ENCODE measurements at regions not wholly inside any gene's neighbourhood (a gene's known extent, or its start where the extent isn't known, plus 50 kb on each side); places are given as distances from the start of the nearest gene placed in this dataset.

DNA sequence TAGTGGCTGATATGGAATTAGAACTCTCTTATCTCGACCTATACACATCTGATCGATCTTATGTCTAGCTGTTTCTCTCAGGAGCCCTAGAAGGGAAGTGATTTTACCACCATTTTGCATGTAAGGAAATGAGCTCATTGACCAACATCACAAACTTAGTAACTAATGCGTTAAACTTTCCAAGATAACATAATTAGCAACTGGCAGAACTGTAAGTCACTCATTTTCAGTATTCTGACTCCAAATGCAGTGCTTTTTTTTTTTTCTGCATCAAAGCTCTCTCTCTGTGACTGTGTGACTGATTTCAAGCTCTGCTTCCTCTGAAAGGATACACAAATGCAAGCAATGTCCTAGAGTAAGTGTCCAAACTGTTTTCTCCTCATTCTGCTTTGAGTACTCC, 68.1 kb upstream of the FBXL7 start:
- DNase-seq (ENCODE audit: low spot score) = no peak
- H3K27ac ChIP-seq = no peak overlapping the region
- no peak overlapping the region for H3K4me3 ChIP-seq
- TF ChIP-seq, protein P1, sequence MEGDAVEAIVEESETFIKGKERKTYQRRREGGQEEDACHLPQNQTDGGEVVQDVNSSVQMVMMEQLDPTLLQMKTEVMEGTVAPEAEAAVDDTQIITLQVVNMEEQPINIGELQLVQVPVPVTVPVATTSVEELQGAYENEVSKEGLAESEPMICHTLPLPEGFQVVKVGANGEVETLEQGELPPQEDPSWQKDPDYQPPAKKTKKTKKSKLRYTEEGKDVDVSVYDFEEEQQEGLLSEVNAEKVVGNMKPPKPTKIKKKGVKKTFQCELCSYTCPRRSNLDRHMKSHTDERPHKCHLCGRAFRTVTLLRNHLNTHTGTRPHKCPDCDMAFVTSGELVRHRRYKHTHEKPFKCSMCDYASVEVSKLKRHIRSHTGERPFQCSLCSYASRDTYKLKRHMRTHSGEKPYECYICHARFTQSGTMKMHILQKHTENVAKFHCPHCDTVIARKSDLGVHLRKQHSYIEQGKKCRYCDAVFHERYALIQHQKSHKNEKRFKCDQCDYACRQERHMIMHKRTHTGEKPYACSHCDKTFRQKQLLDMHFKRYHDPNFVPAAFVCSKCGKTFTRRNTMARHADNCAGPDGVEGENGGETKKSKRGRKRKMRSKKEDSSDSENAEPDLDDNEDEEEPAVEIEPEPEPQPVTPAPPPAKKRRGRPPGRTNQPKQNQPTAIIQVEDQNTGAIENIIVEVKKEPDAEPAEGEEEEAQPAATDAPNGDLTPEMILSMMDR (IDR thresholded peaks at IDR 0.05) = no peak

DNA sequence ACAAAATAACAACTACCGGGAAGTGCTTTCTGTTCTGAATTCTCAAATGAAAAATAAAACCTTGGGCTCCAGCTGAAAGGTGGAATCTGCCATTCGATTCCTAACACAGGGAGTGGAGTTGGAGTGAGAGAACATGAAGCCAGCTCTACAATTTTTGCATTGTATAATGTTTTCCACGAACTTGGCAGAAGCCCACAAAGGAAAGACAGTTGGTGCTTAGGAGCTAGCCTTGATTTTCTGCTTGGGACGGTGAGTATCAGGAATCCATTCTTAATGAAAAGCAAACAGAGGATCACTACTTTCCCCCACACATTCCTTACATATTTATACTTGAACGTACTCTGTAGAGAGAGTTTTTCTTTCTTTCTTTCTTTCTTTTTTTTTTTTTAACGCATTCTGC, 74.2 kb upstream of the FBXL7 start:
- no peak for DNase-seq (ENCODE audit: low spot score)
- Histone ChIP-seq H3K4me3 (peak overlapping the region; percentile 0), H3K27ac (no peak overlapping the region)
- TF ChIP-seq, protein P1 (IDR thresholded peaks at IDR 0.05) = no peak

DNA sequence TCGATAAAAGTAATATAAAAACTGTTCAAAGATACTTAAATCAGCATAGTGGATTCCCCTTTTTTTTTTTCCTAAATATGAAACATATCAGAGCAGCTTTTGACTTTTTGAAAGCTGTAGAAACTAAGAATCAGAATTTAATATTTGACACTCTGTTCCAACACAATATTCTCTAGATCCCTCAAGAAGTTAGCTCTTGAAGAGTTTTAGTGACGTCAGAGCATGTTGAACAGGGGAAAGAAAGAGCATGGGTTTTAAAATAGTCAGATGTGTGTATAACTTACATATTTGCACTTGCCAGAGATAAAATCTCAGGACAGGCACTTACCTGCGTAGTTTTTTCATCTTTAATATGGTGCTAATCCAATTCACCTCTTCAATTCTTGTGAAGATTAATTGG, 75.2 kb upstream of the FBXL7 start:
- DNase-seq (ENCODE audit: low spot score) = no peak
- TF ChIP-seq, protein P1 (IDR thresholded peaks at IDR 0.05) = no peak
- no peak overlapping the region for H3K27ac ChIP-seq
- no peak overlapping the region for H3K4me3 ChIP-seq

DNA sequence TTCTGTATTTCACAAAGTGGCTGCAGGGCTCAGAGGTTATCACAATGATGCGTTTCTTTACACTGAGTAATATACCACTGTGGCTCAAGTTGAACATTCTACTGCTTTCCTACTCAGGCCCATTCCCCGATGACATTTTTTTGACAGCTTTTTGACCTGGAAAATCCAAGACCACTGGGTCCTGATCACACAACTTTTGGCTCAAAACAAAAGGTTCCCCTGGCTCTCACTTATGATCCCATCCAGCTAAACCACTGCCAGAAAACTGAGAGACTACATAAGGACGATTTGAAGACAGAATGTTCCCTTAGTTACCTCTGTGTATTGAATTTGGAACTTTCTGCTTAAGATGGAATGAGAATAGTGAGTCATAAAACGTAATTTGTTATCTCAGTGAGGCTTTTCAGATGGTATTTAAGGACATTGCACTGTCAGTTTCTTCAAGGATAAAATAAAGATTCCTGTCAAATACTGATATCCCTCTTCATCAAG, 78.0 kb upstream of the FBXL7 start:
- peak overlapping the region in 1 of 2 donors; percentile 10 for H3K27ac ChIP-seq
- no peak overlapping the region for H3K4me3 ChIP-seq
- TF ChIP-seq, protein P1 (IDR thresholded peaks at IDR 0.05) = no peak
- no peak for DNase-seq (ENCODE audit: low spot score)

DNA sequence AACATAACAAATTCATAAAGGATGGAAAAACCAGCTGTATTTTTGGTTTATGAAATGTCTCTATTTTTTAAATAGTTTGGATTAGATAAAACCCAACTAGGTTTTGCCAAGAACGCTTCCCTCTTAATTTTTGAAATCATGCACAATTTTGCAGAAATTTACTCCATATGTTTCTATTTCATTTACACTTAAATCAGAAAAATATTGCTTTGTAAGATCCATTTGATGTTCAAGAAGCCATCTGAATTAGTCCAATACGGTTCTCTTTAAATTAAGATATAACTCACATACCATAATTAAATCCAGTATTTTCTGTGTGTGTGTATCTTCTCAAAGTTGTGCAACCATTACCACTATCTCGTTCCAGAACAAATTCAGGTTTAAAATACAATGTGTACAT, 78.6 kb upstream of the FBXL7 start:
- DNase-seq (ENCODE audit: low spot score) = no peak
- no peak overlapping the region for H3K27ac ChIP-seq
- TF ChIP-seq, protein P1 (IDR thresholded peaks at IDR 0.05) = no peak
- no peak overlapping the region for H3K4me3 ChIP-seq

DNA sequence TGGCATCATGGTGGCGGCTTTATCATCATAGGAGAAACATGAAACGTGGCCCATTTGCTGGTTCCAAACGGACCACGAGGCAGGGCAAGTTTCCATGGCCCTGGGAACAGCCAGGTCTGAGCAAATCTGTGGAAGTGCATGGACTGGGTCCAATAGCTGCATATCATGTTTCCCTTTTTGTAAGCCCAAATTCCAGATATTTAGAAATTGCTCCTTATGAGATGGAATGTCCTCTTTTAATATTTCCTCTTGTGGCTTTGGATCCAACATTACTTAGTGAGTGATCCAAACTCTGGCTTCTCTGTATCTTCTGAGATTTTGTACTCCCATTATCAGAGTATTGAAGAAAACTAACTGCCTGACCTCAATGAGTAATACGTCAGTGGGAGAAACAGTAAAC, 79.8 kb upstream of the FBXL7 start:
- H3K4me3 ChIP-seq = no peak overlapping the region
- no peak for DNase-seq (ENCODE audit: low spot score)
- TF ChIP-seq, protein P1 (IDR thresholded peaks at IDR 0.05) = no peak
- H3K27ac ChIP-seq = peak overlapping the region in 1 of 2 donors; percentile 28

DNA sequence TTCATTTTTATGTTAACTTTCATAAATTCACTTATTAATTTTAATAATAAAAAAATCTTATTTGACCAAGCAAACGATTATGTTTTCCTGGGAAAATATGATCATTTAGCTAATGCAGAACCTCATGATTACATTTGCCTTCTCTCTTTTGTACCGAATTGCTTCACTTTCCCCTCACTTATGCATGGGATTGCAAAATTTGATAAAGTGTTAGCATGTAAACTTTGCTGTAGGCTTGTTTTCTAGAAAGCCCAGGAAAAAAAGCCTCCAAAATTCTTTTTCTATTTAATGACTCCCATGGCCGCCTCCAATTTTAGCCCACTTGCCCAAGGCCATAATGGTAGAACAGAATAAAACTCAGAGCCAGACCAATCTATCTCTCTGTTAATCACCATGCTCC, 82.8 kb upstream of the FBXL7 start:
- TF ChIP-seq, protein P1 (IDR thresholded peaks at IDR 0.05) = no peak
- DNase-seq (ENCODE audit: low spot score) = no peak
- no peak overlapping the region for H3K4me3 ChIP-seq
- no peak overlapping the region for H3K27ac ChIP-seq

Measured in coronary artery (tissue), 2 donors.